ENCODE measurements at regions not wholly inside any gene's neighbourhood (a gene's known extent, or its start where the extent isn't known, plus 50 kb on each side); places are given as distances from the start of the nearest gene placed in this dataset.

DNA sequence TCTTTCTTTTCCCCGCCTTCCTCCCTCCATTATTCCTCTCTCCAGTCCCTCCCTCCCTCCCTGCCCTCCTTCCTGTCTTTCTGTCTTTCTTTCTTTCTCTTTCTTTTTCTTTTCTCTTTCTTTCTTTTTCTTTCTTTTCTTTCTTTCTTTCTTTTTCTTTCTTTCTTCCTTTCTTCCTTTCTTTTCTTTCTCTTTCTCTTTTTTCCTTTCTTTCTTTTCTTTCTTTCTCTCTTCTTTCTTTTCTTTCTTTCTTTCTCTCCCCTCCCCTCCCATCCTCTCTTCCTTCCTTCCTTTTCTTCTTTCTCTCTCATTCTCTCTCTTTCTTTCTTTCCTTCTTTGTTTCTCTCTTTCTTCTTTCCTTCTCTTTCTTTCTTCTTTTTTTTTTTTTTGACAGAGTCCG lies 402.2 kb upstream of the PLXNA2 start:
- TF ChIP-seq, protein P1, sequence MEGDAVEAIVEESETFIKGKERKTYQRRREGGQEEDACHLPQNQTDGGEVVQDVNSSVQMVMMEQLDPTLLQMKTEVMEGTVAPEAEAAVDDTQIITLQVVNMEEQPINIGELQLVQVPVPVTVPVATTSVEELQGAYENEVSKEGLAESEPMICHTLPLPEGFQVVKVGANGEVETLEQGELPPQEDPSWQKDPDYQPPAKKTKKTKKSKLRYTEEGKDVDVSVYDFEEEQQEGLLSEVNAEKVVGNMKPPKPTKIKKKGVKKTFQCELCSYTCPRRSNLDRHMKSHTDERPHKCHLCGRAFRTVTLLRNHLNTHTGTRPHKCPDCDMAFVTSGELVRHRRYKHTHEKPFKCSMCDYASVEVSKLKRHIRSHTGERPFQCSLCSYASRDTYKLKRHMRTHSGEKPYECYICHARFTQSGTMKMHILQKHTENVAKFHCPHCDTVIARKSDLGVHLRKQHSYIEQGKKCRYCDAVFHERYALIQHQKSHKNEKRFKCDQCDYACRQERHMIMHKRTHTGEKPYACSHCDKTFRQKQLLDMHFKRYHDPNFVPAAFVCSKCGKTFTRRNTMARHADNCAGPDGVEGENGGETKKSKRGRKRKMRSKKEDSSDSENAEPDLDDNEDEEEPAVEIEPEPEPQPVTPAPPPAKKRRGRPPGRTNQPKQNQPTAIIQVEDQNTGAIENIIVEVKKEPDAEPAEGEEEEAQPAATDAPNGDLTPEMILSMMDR (IDR thresholded peaks at IDR 0.05): no peak
- no peak overlapping the region for H3K27ac ChIP-seq
- no peak overlapping the region for H3K4me3 ChIP-seq
- DNase-seq (ENCODE audit: low spot score): no peak

DNA sequence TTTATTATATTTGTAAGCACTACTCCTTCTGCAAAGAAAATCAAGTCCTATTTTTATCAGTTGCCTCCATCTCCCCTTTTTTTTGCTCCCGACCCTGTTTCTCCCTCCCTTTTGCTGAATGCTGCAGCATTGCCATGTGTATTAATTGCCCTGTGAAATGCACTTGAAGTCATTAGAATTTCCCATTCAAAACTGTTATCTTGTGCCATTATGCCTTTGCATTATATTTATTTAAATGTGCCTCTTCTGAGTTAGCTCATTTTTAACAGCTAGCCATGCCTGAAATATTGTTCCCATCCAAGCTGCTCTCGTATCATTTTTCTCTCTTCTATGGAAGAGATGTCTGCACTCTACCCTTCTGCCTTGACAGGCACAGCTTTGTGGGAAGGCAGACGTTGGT lies 404.0 kb upstream of the PLXNA2 start:
- Histone ChIP-seq H3K4me3 (no peak overlapping the region), H3K27ac (no peak overlapping the region)
- TF ChIP-seq, protein P1 (IDR thresholded peaks at IDR 0.05): no peak
- no peak for DNase-seq (ENCODE audit: low spot score)

DNA sequence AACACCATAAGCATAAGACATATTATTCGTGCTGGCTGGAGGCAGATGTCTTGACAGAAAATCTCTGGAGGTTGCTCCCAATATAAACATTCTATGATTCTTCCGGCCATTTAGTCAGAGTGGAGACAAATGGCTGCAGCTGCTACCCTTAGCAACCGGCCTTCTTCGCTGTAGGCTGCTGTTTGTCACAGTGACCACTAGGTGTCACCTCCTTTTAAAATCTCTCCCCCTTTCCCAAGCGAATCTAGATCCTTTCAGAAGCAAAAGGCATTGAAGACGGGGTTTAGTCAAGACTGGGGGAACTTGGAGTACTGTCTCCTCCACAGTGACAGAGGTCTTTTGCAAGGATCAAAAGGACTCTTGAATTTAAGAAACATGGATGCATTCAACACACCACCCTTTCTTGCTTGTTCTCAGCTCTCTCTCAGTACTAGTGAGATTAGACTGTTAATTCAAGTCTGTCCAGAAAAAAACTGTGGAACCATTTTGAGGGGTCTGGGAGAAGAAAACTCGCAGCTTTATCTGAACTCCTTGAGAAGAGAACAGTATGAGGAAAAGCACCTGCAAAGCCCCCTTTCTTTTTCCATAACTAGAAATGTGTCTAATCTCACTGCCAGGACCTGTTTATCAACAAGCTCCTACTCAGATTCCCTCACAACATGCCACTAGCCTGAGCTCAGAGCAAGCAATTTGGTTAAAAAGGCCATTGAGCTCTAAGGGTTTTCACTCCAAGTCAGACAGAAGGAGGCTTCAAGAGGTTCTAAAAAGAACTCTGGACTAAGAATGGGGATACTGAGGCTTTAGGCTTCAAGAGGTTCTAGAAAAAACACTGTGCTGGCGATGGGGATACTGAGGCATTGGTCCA lies 408.3 kb upstream of the PLXNA2 start:
- peak overlapping the region; percentile 1 for H3K4me3 ChIP-seq
- no peak overlapping the region for H3K27ac ChIP-seq
- no peak for DNase-seq (ENCODE audit: low spot score)
- TF ChIP-seq, protein P1 (IDR thresholded peaks at IDR 0.05): peak; percentile 56

DNA sequence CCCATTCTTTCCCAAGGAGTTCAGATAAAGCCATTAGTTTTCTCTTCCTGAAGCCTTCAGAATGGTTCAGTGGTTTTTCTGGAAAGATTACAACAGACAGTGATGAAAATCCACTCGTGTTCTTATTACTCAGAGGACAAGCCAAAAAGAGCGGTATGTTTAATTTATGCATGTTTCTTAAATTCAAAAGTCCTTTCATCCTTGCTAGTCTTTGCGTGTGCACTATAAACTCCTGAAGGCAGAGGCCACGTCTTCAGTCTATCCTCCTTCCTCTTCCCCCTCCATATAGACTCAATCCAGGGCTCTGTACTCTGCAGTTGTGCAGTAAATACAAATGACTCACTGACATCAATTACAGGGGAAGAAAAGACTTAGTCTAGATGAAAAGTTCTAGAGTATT lies 409.2 kb upstream of the PLXNA2 start:
- Histone ChIP-seq H3K4me3 (no peak overlapping the region), H3K27ac (no peak overlapping the region)
- TF ChIP-seq, protein P1 (IDR thresholded peaks at IDR 0.05): no peak
- DNase-seq (ENCODE audit: low spot score): no peak

DNA sequence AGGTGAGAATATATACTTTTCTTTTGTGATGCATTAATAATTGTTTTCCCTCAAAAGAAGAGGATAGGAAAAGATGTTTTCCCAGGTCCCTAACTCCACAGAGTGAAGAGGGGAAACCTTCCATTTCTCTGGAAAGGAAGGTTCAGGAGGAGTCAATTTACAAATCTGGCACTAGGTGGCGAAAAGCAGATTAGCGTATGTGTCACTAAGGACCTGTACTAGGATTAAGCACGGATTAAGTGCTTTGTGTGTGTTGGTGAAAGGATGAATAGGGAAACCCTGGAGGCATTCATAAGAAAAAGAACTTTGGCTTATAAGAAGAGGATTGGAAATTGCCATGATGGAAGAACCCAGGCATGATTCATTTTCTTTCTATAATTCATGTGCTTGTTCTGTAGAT lies 410.1 kb upstream of the PLXNA2 start:
- TF ChIP-seq, protein P1 (IDR thresholded peaks at IDR 0.05): no peak
- no peak overlapping the region for H3K27ac ChIP-seq
- no peak for DNase-seq (ENCODE audit: low spot score)

DNA sequence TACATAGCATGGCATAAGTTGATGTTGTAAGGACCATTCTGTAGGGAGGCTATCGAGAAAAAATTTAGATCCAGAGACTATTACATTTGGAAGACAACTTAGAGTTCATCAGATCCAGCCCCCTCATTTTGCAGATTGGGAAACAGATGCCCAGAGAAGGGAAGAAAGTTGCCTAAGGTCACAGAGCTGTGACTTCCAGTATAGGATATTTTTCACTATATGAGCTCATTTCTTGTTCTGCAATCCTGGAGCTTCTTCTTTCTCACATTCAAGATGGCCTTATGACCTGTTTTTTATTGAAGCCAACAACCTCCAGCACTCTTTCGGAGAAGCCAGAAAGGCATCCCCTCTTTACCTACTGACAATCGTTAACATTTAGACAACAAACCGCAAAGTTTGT lies 421.8 kb upstream of the PLXNA2 start:
- no peak for DNase-seq (ENCODE audit: low spot score)
- H3K4me3 ChIP-seq: no peak overlapping the region
- no peak overlapping the region for H3K27ac ChIP-seq
- TF ChIP-seq, protein P1 (IDR thresholded peaks at IDR 0.05): no peak

More for the DNA sequence above, 410.1 kb upstream of the PLXNA2 start:
- no peak overlapping the region for H3K4me3 ChIP-seq

DNA sequence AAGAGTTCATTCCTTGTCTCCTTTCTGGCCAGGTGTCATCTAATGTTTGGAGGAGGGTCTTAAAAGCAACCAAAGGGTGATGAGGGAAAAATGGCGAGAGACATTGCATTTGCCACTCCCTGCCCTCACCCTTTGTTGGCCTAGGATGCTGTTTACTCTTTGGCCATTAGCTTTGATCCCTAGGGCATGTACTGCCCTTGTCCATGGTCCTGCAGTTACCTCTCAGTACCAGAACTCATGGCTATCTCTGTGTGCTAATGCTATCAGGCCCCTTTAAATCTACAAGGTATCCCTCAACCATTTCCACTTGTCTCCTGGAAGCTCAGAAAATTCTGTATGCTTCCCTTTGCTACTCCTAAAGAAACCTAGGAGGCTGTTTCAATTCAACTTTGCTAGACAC lies 424.8 kb upstream of the PLXNA2 start:
- TF ChIP-seq, protein P1 (IDR thresholded peaks at IDR 0.05): no peak
- H3K27ac ChIP-seq: no peak overlapping the region
- no peak overlapping the region for H3K4me3 ChIP-seq
- no peak for DNase-seq (ENCODE audit: low spot score)
